22Rv1 (cell line): ENCODE measurements at regions not wholly inside any gene's neighbourhood (a gene's known extent, or its start where the extent isn't known, plus 50 kb on each side); places are given as distances from the start of the nearest gene placed in this dataset.

Source experiments
- ZFX ChIP-seq: fragments of 450-650 bp; IDR thresholded peaks from 2 replicates; pipeline ENCODE4 v1.6.1; 2017; ENCODE audit warnings: antibody characterized with exemption, borderline replicate concordance
- TF ChIP-seq, protein P1 (sequence below): fragments of 450-650 bp; IDR thresholded peaks from 2 replicates; pipeline ENCODE4 v1.5.1; 2017; ENCODE audit warnings: mild to moderate bottlenecking

DNA sequence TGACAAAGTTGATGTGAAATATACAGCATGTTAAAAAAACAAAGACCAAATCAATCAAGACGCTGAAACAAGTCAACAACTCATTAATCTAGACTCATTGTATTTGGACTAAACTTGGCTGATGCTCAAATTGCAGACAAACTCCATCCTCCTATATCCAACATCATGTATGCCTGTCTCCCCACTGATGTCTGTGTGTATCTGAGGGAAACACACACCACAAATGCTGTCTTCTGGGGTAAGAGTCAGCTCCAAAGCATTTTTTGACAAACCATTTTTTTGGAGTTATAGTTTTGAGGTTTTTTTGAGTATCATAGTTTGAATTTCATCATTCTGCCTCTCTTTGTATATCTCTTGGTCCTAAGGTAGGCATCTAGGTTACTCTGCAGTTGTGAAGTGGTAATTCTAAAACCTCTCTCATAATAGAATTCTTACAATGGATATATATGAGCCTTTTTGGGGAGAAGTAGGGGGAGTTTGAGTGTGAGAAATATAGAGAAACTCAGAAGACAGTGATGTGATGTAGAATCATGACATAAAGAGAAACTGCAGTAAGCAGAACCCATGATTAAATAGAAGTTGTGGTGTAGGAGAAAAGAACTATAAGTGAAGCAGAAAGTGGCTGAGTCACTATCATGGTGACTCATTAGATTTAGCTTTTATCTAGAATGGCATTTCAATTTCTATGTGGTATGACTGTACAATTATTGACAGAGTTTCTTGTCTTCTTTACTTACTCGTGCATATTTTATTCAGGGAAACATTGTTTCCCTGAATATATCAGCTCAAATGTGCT, 1531.1 kb upstream of the LRRTM3 start:
- TF ChIP-seq, protein P1, sequence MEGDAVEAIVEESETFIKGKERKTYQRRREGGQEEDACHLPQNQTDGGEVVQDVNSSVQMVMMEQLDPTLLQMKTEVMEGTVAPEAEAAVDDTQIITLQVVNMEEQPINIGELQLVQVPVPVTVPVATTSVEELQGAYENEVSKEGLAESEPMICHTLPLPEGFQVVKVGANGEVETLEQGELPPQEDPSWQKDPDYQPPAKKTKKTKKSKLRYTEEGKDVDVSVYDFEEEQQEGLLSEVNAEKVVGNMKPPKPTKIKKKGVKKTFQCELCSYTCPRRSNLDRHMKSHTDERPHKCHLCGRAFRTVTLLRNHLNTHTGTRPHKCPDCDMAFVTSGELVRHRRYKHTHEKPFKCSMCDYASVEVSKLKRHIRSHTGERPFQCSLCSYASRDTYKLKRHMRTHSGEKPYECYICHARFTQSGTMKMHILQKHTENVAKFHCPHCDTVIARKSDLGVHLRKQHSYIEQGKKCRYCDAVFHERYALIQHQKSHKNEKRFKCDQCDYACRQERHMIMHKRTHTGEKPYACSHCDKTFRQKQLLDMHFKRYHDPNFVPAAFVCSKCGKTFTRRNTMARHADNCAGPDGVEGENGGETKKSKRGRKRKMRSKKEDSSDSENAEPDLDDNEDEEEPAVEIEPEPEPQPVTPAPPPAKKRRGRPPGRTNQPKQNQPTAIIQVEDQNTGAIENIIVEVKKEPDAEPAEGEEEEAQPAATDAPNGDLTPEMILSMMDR: no peak
- TF ChIP-seq ZFX: no peak
